Osteoblast (primary cell): ENCODE measurements at regions not wholly inside any gene's neighbourhood (a gene's known extent, or its start where the extent isn't known, plus 50 kb on each side); places are given as distances from the start of the nearest gene placed in this dataset.

Experiments
- DNase-seq: peaks from one replicate; pipeline ENCODE4 v3.0.0; 2011; ENCODE audit warnings: low spot score, mixed read lengths; ENCODE audit not compliant: insufficient read length; ENCODE audit errors: missing footprints
- H2AFZ ChIP-seq: 2 replicates; pipeline ENCODE4 v1.6.0; 2011; ENCODE audit warnings: mild to moderate bottlenecking, low read length
- H3K27ac ChIP-seq: 2 replicates; pipeline ENCODE4 v1.5.1; 2011; ENCODE audit warnings: mild to moderate bottlenecking, low read depth, low read length, moderate library complexity
- H3K27me3 ChIP-seq: 2 replicates; pipeline ENCODE4 v1.6.0; 2012; ENCODE audit warnings: mild to moderate bottlenecking, control low read depth, inconsistent platforms, low read length, moderate library complexity; ENCODE audit not compliant: insufficient read depth
- H3K36me3 ChIP-seq: 2 replicates; pipeline ENCODE4 v1.5.1; 2011; ENCODE audit warnings: mild to moderate bottlenecking, low read length, control low read depth, moderate library complexity; ENCODE audit not compliant: insufficient read depth
- H3K4me1 ChIP-seq: 2 replicates; pipeline ENCODE4 v1.5.1; 2011; ENCODE audit warnings: mild to moderate bottlenecking, low read length, control low read depth, moderate library complexity; ENCODE audit not compliant: insufficient read depth
- H3K4me2 ChIP-seq: 2 replicates; pipeline ENCODE4 v1.6.0; 2011; ENCODE audit warnings: mild to moderate bottlenecking, low read length; ENCODE audit not compliant: insufficient read depth
- H3K4me3 ChIP-seq: fragments of 200-600 bp; sonication (generic); 3 replicates; pipeline ENCODE4 v1.5.1; 2012; ENCODE audit warnings: mild to moderate bottlenecking, low read length, inconsistent platforms; ENCODE audit not compliant: insufficient read depth
- H3K79me2 ChIP-seq: 2 replicates; pipeline ENCODE4 v1.6.0; 2012; ENCODE audit warnings: mild to moderate bottlenecking, low read length, control low read depth, inconsistent platforms; ENCODE audit not compliant: insufficient read depth
- H3K9me3 ChIP-seq: 2 replicates; pipeline ENCODE4 v1.5.1; 2011; ENCODE audit warnings: low read depth, low read length, control low read depth
- H4K20me1 ChIP-seq: 2 replicates; pipeline ENCODE4 v1.6.0; 2012; ENCODE audit warnings: mild to moderate bottlenecking, low read length, control low read depth; ENCODE audit not compliant: insufficient read depth
- TF ChIP-seq, protein P1 (sequence below): IDR thresholded peaks from 2 replicates; pipeline ENCODE4 v1.5.1; 2011; ENCODE audit warnings: mild to moderate bottlenecking, low read depth, low read length, moderate library complexity; ENCODE audit errors: extremely low read depth

DNA sequence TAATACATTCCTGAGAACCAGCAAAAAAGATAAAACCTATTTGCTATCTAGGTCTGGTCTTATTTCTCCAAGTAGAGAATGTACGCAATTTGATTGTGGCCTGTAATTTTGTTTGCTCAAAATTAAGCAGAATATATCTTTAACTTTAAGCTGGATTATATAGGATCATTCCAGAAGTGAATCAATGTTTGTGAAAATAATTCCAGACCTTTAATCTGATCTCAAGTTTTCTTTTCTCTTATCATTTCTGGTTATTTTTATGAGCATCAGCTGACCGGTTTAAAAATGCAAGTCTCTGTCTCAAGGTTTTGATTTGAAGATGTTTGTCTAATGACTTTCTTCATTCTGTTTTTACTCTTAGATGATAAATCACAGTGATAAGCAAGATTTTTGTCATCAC lies 997.9 kb upstream of the FLRT2 start:
- no peaks in the 10 kb centered on the region for H4K20me1 ChIP-seq
- no peaks in the 10 kb centered on the region for H3K36me3 ChIP-seq
- H3K27me3 ChIP-seq = no peaks in the 10 kb centered on the region
- H3K4me3 ChIP-seq = no peak overlapping the region
- no peaks in the 10 kb centered on the region for H3K4me1 ChIP-seq
- TF ChIP-seq, protein P1, sequence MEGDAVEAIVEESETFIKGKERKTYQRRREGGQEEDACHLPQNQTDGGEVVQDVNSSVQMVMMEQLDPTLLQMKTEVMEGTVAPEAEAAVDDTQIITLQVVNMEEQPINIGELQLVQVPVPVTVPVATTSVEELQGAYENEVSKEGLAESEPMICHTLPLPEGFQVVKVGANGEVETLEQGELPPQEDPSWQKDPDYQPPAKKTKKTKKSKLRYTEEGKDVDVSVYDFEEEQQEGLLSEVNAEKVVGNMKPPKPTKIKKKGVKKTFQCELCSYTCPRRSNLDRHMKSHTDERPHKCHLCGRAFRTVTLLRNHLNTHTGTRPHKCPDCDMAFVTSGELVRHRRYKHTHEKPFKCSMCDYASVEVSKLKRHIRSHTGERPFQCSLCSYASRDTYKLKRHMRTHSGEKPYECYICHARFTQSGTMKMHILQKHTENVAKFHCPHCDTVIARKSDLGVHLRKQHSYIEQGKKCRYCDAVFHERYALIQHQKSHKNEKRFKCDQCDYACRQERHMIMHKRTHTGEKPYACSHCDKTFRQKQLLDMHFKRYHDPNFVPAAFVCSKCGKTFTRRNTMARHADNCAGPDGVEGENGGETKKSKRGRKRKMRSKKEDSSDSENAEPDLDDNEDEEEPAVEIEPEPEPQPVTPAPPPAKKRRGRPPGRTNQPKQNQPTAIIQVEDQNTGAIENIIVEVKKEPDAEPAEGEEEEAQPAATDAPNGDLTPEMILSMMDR = no peak
- no peak for DNase-seq
- no peak overlapping the region for H3K4me2 ChIP-seq
- H3K79me2 ChIP-seq = no peaks in the 10 kb centered on the region
- H3K27ac ChIP-seq = no peak overlapping the region
- H3K9me3 ChIP-seq = no peaks in the 10 kb centered on the region
- H2AFZ ChIP-seq = no peak overlapping the region

DNA sequence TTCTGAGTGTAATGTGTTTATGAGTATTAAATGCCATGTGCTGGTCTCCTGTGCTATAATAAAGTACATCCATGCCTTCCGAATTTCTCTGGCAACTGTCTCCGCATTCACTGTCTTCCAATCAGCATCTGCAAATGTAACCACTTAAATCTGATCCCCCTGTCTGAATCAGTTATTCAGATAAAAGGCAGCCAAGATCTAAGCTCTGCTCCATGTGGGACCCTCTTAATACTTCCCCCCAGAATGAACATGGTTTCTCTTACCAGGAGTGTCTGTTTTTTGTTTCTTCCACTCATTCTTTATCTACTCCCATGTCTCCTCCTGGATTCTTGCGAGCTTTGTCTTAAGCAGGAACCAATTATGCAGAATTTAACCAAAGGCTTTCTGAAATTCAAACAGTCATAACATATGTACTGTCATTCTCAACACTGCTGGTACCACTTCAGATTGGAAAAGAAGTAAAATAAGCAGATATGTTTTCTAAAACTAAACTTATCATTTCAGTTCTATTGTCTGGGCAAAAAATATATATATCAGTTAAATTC lies 996.7 kb upstream of the FLRT2 start:
- Histone ChIP-seq H4K20me1 (no peaks in the 10 kb centered on the region), H3K27ac (no peak overlapping the region), H3K27me3 (no peaks in the 10 kb centered on the region), H3K36me3 (no peaks in the 10 kb centered on the region), H3K4me1 (no peaks in the 10 kb centered on the region), H3K79me2 (no peaks in the 10 kb centered on the region), H3K4me2 (no peak overlapping the region), H3K4me3 (no peak overlapping the region), H2AFZ (no peak overlapping the region), H3K9me3 (no peaks in the 10 kb centered on the region)
- DNase-seq = no peak
- TF ChIP-seq, protein P1 = no peak

DNA sequence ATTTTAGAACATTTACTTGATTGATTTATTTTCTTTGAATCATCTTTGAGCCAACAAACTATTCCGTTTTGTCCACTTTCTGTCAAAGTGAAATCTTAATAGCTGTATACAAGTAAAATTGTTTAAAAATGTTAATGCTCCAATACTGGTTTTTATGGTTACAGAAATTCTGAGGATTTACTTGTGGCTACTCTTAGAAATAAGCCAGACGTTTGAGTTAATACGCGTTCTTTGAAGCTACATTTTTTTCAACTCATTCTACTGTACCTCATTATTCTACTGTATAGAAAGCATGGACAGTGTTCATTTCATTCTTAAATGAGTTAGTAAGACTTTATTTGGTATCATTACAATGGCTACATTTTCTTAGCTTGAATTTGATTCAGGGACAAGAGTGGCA lies 996.2 kb upstream of the FLRT2 start:
- no peak overlapping the region for H3K4me2 ChIP-seq
- H2AFZ ChIP-seq = no peak overlapping the region
- no peak overlapping the region for H3K27ac ChIP-seq
- no peaks in the 10 kb centered on the region for H3K79me2 ChIP-seq
- no peaks in the 10 kb centered on the region for H3K4me1 ChIP-seq
- no peaks in the 10 kb centered on the region for H4K20me1 ChIP-seq
- no peak for DNase-seq
- no peak overlapping the region for H3K4me3 ChIP-seq
- TF ChIP-seq, protein P1 = no peak
- no peaks in the 10 kb centered on the region for H3K27me3 ChIP-seq
- no peaks in the 10 kb centered on the region for H3K9me3 ChIP-seq
- no peaks in the 10 kb centered on the region for H3K36me3 ChIP-seq

DNA sequence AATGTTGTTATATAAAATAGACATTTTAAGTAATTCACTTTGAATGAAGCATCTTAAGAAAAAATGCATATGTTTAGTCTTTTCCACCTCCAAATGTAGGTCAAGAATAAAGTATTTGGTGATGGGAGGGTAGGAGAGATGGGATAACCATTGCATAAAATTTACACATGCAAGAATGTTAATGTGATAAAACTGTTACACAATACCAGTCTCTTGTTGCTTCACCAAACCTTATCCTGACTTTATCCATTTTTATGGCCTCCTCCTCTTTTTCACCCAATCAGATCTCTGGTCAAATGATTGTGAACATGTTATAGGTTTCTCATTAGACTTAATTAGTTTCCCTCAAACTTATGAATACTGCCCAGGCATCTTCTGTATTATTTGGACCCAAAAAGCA lies 994.5 kb upstream of the FLRT2 start:
- Histone ChIP-seq H3K27me3 (no peaks in the 10 kb centered on the region), H3K9me3 (no peaks in the 10 kb centered on the region), H3K4me3 (no peak overlapping the region), H3K79me2 (no peaks in the 10 kb centered on the region), H4K20me1 (no peaks in the 10 kb centered on the region), H3K4me2 (no peak overlapping the region), H3K4me1 (no peaks in the 10 kb centered on the region), H2AFZ (no peak overlapping the region), H3K27ac (no peak overlapping the region), H3K36me3 (no peaks in the 10 kb centered on the region)
- TF ChIP-seq, protein P1 = no peak
- no peak for DNase-seq
